ENCODE measurements at regions not wholly inside any gene's neighbourhood (a gene's known extent, or its start where the extent isn't known, plus 50 kb on each side); places are given as distances from the start of the nearest gene placed in this dataset.

GRCh38 chr10:117899181-117899683 lies 147.5 kb downstream of the RAB11FIP2 start:
- TF ChIP-seq ZNF274 (IDR thresholded peaks at IDR 0.05; ENCODE audit: low read depth, low read length) (no peak), EZH2 (IDR thresholded peaks at IDR 0.05) (no peak), CTCF (IDR thresholded peaks at IDR 0.05 in 2 of 3, conservative IDR thresholded peaks at IDR 0.05 in 1 of 3; ENCODE audit: borderline replicate concordance in 1 of 3, insufficient read depth in 1 of 3, low read depth in 2 of 3, low read length in 2 of 3) (no peak), POLR2A (IDR thresholded peaks at IDR 0.05; ENCODE audit: borderline replicate concordance, extremely low read depth, insufficient read depth, insufficient read length) (no peak), ATF3 (IDR thresholded peaks at IDR 0.05) (no peak), FOSL1 (IDR thresholded peaks at IDR 0.05; ENCODE audit: low read depth) (no peak), RAD21 (IDR thresholded peaks at IDR 0.05; ENCODE audit: low read depth) (no peak), POLR2AphosphoS5 (IDR thresholded peaks at IDR 0.05; ENCODE audit: low read depth, low read length) (no peak), SIN3A (IDR thresholded peaks at IDR 0.05; ENCODE audit: low read depth) (no peak)
